SK-N-SH (cell line): ENCODE measurements at regions not wholly inside any gene's neighbourhood (a gene's known extent, or its start where the extent isn't known, plus 50 kb on each side); places are given as distances from the start of the nearest gene placed in this dataset.

ENCODE experiments used
- CTCF ChIA-PET: fragments of 300-600, 350-600 bp; formaldehyde crosslinking; extraction: SDS; loops from one replicate; lab custom pipeline; 2021; lab: Yijun Ruan, JAX
- POLR2A ChIA-PET: fragments of 350-600 bp; sonication (Branson Sonifier 250); formaldehyde crosslinking; extraction: SDS; loops from one replicate; lab custom pipeline; 2020; ENCODE audit warnings: antibody characterized with exemption, inconsistent platforms; lab: Yijun Ruan, JAX
- DNase-seq: peaks from one replicate; pipeline ENCODE4 v3.0.0; 2012
- H2AFZ ChIP-seq: fragments of 200-600 bp; sonication (generic); 2 replicates; pipeline ENCODE4 v1.8.1; 2016; ENCODE audit warnings: antibody characterized with exemption, mild to moderate bottlenecking, low read depth
- H3F3A ChIP-seq: fragments of 200-600 bp; sonication (generic); replicated peaks from 2 replicates; pipeline ENCODE3; 2016; ENCODE audit warnings: antibody characterized with exemption, mild to moderate bottlenecking; ENCODE audit not compliant: insufficient read depth
- H3K27ac ChIP-seq, 2 experiments: fragments of 200-500 bp in 1 of 2; fragments of 200-600 bp in 1 of 2; sonication (Bioruptor generic) in 1 of 2; sonication (generic), shearing (Covaris generic) in 1 of 2; 2 replicates each; pipeline versions ENCODE4 v1.5.1 to v1.6.1; 2014 to 2016; ENCODE audit warnings: low read depth in 2 of 2, inconsistent platforms in 1 of 2, low read length in 1 of 2, mild to moderate bottlenecking in 1 of 2, mixed read lengths in 1 of 2
- H3K27me3 ChIP-seq: fragments of 200-600 bp; sonication (generic), shearing (Covaris generic); 2 replicates; pipeline ENCODE4 v1.6.1; 2016; ENCODE audit warnings: mixed run types; ENCODE audit not compliant: insufficient read depth
- H3K36me3 ChIP-seq, 2 experiments: fragments of 200-500 bp in 1 of 2; fragments of 200-600 bp in 1 of 2; sonication (Bioruptor generic) in 1 of 2; sonication (generic) in 1 of 2; replicated peaks in 1 of 2; 2 replicates each; pipeline versions ENCODE3 to v1.5.1; 2014 to 2016; ENCODE audit warnings: low read length in 1 of 2, mild to moderate bottlenecking in 1 of 2; ENCODE audit not compliant: insufficient read depth in 2 of 2, control insufficient read depth in 1 of 2
- H3K4me1 ChIP-seq, 2 experiments: fragments of 200-500 bp in 1 of 2; fragments of 200-600 bp in 1 of 2; sonication (Bioruptor generic) in 1 of 2; sonication (generic), shearing (Covaris generic) in 1 of 2; 2 replicates each; pipeline versions ENCODE4 v1.5.1 to v1.6.1; 2014 to 2016; ENCODE audit warnings: low read depth in 1 of 2, low read length in 1 of 2, mixed run types in 1 of 2; ENCODE audit not compliant: insufficient read depth in 2 of 2, control insufficient read depth in 1 of 2
- H3K4me2 ChIP-seq: fragments of 200-600 bp; sonication (generic), shearing (Covaris generic); 2 replicates; pipeline ENCODE4 v1.6.1; 2017; ENCODE audit warnings: mixed run types
- H3K4me3 ChIP-seq, 2 experiments: fragments of 200-500 bp in 1 of 2; fragments of 200-600 bp in 1 of 2; sonication (Bioruptor generic) in 1 of 2; sonication (generic), shearing (Covaris generic) in 1 of 2; 2 replicates each; pipeline versions ENCODE4 v1.5.1 to v1.8.1; 2014 to 2016; ENCODE audit warnings: low read depth in 2 of 2, inconsistent platforms in 1 of 2, low read length in 1 of 2, mild to moderate bottlenecking in 1 of 2, mixed read lengths in 1 of 2, moderate library complexity in 1 of 2
- H3K79me2 ChIP-seq: fragments of 200-600 bp; sonication (generic); 2 replicates; pipeline ENCODE4 v1.8.1; 2017; ENCODE audit warnings: mild to moderate bottlenecking; ENCODE audit not compliant: insufficient read depth
- H3K9ac ChIP-seq: fragments of 200-600 bp; sonication (generic); 2 replicates; pipeline ENCODE4 v1.6.1; 2017; ENCODE audit warnings: mixed run types
- H3K9me2 ChIP-seq: fragments of 200-600 bp; sonication (generic); 2 replicates; pipeline ENCODE4 v1.6.1; 2017; ENCODE audit warnings: mixed run types
- H3K9me3 ChIP-seq: fragments of 200-600 bp; sonication (generic); 2 replicates; pipeline ENCODE4 v1.6.1; 2017; ENCODE audit warnings: mixed run types, mild to moderate bottlenecking, moderate library complexity
- H4K20me1 ChIP-seq: fragments of 200-600 bp; sonication (generic); 2 replicates; pipeline ENCODE4 v1.6.1; 2017; ENCODE audit warnings: mild to moderate bottlenecking, mixed run types; ENCODE audit not compliant: insufficient read depth
- CTCF ChIP-seq: fragments of 200-600 bp; sonication (generic); IDR thresholded peaks from 2 replicates; pipeline ENCODE4 v1.6.1; 2017; ENCODE audit warnings: antibody characterized with exemption, mild to moderate bottlenecking, moderate library complexity
- ELF1 ChIP-seq: IDR thresholded peaks from 2 replicates; pipeline ENCODE4 v1.4.0; 2012
- FOSL2 ChIP-seq: IDR thresholded peaks from 2 replicates; pipeline ENCODE4 v1.4.0; 2012; ENCODE audit warnings: low read depth, mild to moderate bottlenecking, moderate library complexity, borderline replicate concordance
- GATA2 ChIP-seq: sonication (generic); formaldehyde crosslinking; IDR thresholded peaks from 2 replicates; pipeline ENCODE4 v1.5.0; 2020; ENCODE audit warnings: mild to moderate bottlenecking, missing genetic modification reagents
- IRF3 ChIP-seq: fragments of 150-350 bp; IDR thresholded peaks from 2 replicates; pipeline ENCODE4 v1.6.1; 2016; ENCODE audit warnings: mild to moderate bottlenecking, low read depth, low read length
- JUND ChIP-seq: IDR thresholded peaks from 2 replicates; pipeline ENCODE4 v1.4.0; 2012
- MAX ChIP-seq: IDR thresholded peaks from 2 replicates; pipeline ENCODE4 v1.4.0; 2012; ENCODE audit warnings: low read depth
- NFIC ChIP-seq: IDR thresholded peaks from 2 replicates; pipeline ENCODE4 v1.4.0; 2012; ENCODE audit warnings: borderline replicate concordance
- PBX3 ChIP-seq: IDR thresholded peaks from 2 replicates; pipeline ENCODE4; 2012
- POLR2AphosphoS5 ChIP-seq: IDR thresholded peaks from 2 replicates; pipeline ENCODE4 v1.6.1; 2012; ENCODE audit warnings: low read depth, low read length
- RAD21 ChIP-seq: IDR thresholded peaks from 2 replicates; pipeline ENCODE4 v1.6.1; 2012; ENCODE audit warnings: mild to moderate bottlenecking, low read length
- RCOR1 ChIP-seq: fragments of 150-350 bp; IDR thresholded peaks from 2 replicates; pipeline ENCODE4 v1.6.1; 2017; ENCODE audit warnings: antibody characterized with exemption, low read length
- RFX5 ChIP-seq: IDR thresholded peaks from 2 replicates; pipeline ENCODE4 v1.6.1; 2012; ENCODE audit warnings: mild to moderate bottlenecking, improper control_type of control experiment, low read length
- SMC3 ChIP-seq: IDR thresholded peaks from 2 replicates; pipeline ENCODE4 v1.6.1; 2012; ENCODE audit warnings: low read depth, low read length, improper control_type of control experiment
- TEAD4 ChIP-seq: IDR thresholded peaks from 2 replicates; pipeline ENCODE4 v1.4.0; 2012; ENCODE audit warnings: mild to moderate bottlenecking, borderline replicate concordance; ENCODE audit not compliant: insufficient read depth
- YY1 ChIP-seq: IDR thresholded peaks from 2 replicates; pipeline ENCODE4 v1.4.0; 2012; ENCODE audit warnings: low read depth, mild to moderate bottlenecking
- TF ChIP-seq, protein P1 (sequence below): IDR thresholded peaks from 2 replicates; pipeline ENCODE4 v1.4.0; 2012; ENCODE audit warnings: low read depth, borderline replicate concordance

DNA sequence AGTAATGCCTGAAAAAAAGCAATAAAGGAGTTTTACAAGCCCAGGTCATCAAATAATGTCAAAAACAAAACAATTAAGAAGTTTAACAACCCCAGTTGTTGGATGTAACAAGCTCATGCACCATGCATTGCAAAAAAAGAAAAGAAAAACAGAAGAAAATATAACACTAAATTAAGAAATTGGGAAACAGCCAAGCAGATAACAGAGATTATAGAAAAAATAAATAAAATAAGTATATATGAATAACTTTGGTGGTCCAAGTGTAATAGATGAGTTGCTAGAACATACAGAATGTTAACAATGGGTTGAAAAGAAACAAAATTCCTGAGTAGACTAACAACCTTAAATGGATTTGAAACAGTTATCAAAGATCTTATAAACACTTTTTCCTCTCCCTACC lies 573.1 kb upstream of the SOX11 start:
- Histone ChIP-seq H3K9me3 (peaks cover 13% of the 10 kb centered on the region), H3K27ac (no peak overlapping the region), H3K79me2 (no peaks in the 10 kb centered on the region), H4K20me1 (no peaks in the 10 kb centered on the region), H3K27me3 (no peaks in the 10 kb centered on the region), H3K4me2 (no peak overlapping the region), H3K4me1 (peaks cover 0 to 16% of the 10 kb centered on the region in 2 experiments; a peak in 2 of 4 replicates), H3K9me2 (0 out of 2 replicates have a peak, but pooled peaks cover 3% of the 10 kb centered on the region), H3F3A (no peaks in the 10 kb centered on the region), H3K4me3 (no peak overlapping the region), H3K36me3 (no peaks in the 10 kb centered on the region), H3K9ac (no peak overlapping the region), H2AFZ (no peak overlapping the region)
- POLR2A ChIA-PET = no interaction called here
- DNase-seq = no peak
- no peak for TF ChIP-seq CTCF
- TF ChIP-seq NFIC = no peak
- TF ChIP-seq, protein P1, sequence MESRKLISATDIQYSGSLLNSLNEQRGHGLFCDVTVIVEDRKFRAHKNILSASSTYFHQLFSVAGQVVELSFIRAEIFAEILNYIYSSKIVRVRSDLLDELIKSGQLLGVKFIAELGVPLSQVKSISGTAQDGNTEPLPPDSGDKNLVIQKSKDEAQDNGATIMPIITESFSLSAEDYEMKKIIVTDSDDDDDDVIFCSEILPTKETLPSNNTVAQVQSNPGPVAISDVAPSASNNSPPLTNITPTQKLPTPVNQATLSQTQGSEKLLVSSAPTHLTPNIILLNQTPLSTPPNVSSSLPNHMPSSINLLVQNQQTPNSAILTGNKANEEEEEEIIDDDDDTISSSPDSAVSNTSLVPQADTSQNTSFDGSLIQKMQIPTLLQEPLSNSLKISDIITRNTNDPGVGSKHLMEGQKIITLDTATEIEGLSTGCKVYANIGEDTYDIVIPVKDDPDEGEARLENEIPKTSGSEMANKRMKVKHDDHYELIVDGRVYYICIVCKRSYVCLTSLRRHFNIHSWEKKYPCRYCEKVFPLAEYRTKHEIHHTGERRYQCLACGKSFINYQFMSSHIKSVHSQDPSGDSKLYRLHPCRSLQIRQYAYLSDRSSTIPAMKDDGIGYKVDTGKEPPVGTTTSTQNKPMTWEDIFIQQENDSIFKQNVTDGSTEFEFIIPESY = no peak
- TF ChIP-seq YY1 = no peak
- no peak for TF ChIP-seq GATA2 (CRISPR knock-in tag)
- TF ChIP-seq RFX5 = no peak
- TF ChIP-seq SMC3 = no peak
- no peak for TF ChIP-seq IRF3
- no peak for TF ChIP-seq FOSL2
- TF ChIP-seq JUND = no peak
- no peak for TF ChIP-seq RAD21
- TF ChIP-seq MAX = no peak
- no peak for TF ChIP-seq PBX3
- TF ChIP-seq POLR2AphosphoS5 = no peak
- no peak for TF ChIP-seq RCOR1
- no peak for TF ChIP-seq TEAD4
- no peak for TF ChIP-seq ELF1
- TF ChIP-seq, all 33 proteins: peak for 0
- CTCF ChIA-PET = interaction anchor here (1.3 kb wide), 1 partner anchor 8 kb away, joined by 4 read pairs; no protein-coding TSS in a partner anchor
